ENCODE measurements at regions not wholly inside any gene's neighbourhood (a gene's known extent, or its start where the extent isn't known, plus 50 kb on each side); places are given as distances from the start of the nearest gene placed in this dataset.

- TF ChIP-seq POLR2A (IDR thresholded peaks at IDR 0.05; ENCODE audit: low read depth, low read length) (no peak), CTCF (IDR thresholded peaks at IDR 0.05; ENCODE audit: extremely low read depth in 1 of 2, insufficient read depth in 1 of 2, low read depth in 1 of 2, low read length in 2 of 2) (no peak), EZH2 (IDR thresholded peaks at IDR 0.05; ENCODE audit: borderline replicate concordance, low read depth, low read length, severe bottlenecking) (no peak), JUN (IDR thresholded peaks at IDR 0.05; ENCODE audit: borderline replicate concordance, insufficient read depth, insufficient read length, low read depth) (no peak), MYC (IDR thresholded peaks at IDR 0.05; ENCODE audit: low read depth, low read length) (no peak), POLR2AphosphoS5 (IDR thresholded peaks at IDR 0.05; ENCODE audit: insufficient read depth, low read depth, low read length) (no peak), FOS (IDR thresholded peaks at IDR 0.05; ENCODE audit: borderline replicate concordance, insufficient read depth, low read length) (no peak), GATA2 (IDR thresholded peaks at IDR 0.05; ENCODE audit: insufficient read depth, insufficient read length, low read depth, low read length) (no peak)
- TF ChIP-seq, protein P1, sequence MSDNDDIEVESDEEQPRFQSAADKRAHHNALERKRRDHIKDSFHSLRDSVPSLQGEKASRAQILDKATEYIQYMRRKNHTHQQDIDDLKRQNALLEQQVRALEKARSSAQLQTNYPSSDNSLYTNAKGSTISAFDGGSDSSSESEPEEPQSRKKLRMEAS (IDR thresholded peaks at IDR 0.05; ENCODE audit: insufficient read depth, insufficient read length): no peak
These were observed 307.1 kb downstream of the ENC1 start for GRCh38 chr5:74333430-74333829.

All from endothelial cell of umbilical vein (primary cell).